Colonic mucosa (tissue), 4 donors: ENCODE measurements at regions not wholly inside any gene's neighbourhood (a gene's known extent, or its start where the extent isn't known, plus 50 kb on each side); places are given as distances from the start of the nearest gene placed in this dataset.

Experiments
- DNase-seq: peaks from one replicate; pipeline ENCODE4 v3.0.0-alpha.2; 2020
- H3K27ac ChIP-seq: fragments of 200-600 bp; one replicate; pipeline ENCODE4 v1.8.0; 2021
- H3K27me3 ChIP-seq: fragments of 200-600 bp; one replicate; pipeline ENCODE4 v1.8.0; 2021
- H3K36me3 ChIP-seq: fragments of 200-600 bp; one replicate; pipeline ENCODE4 v1.8.0; 2021
- H3K4me1 ChIP-seq: fragments of 200-600 bp; one replicate; pipeline ENCODE4 v1.8.0; 2021; ENCODE audit warnings: mild to moderate bottlenecking
- H3K4me3 ChIP-seq: fragments of 200-600 bp; one replicate; pipeline ENCODE4 v1.8.0; 2021
- H3K9ac ChIP-seq, 2 donors: one replicate each; pipeline ENCODE4 v1.7.0; 2013; ENCODE audit warnings: control low read depth in 2 of 2, low read depth in 2 of 2, low read length in 2 of 2
- H3K9me3 ChIP-seq: fragments of 200-600 bp; one replicate; pipeline ENCODE4 v1.8.0; 2021
- CTCF ChIP-seq: fragments of 200-600 bp; IDR thresholded peaks from one replicate; pipeline ENCODE4 v1.8.0; 2022; ENCODE audit warnings: antibody characterized with exemption, mild to moderate bottlenecking
- intact Hi-C: fragments of 100-400 bp; cut with DNase I; formaldehyde crosslinking; loops from one replicate; pipeline ENCODE4 v1.14.1; 2022
- donor health status: healthy.
- donor health status: DM: no; HTN: no; CAD: no.
- donor health status: DM: no; HTN: no; CAD: no.

- TF ChIP-seq CTCF = no peak
- Histone ChIP-seq H3K9ac (no peak overlapping the region), H3K9me3 (no peaks in the 10 kb centered on the region), H3K36me3 (no peaks in the 10 kb centered on the region), H3K4me1 (no peaks in the 10 kb centered on the region), H3K27me3 (no peaks in the 10 kb centered on the region), H3K27ac (no peak overlapping the region), H3K4me3 (no peak overlapping the region)
- no peak for DNase-seq
- intact Hi-C loops = no loop called here
Observed at GRCh38 chr2:192585418-192585817, 390.7 kb upstream of the TMEFF2 start.

GRCh38 chr2:192584976-192585375 is 390.2 kb upstream of the TMEFF2 start:
- intact Hi-C loops = no loop called here
- no peak for DNase-seq
- Histone ChIP-seq H3K36me3 (no peaks in the 10 kb centered on the region), H3K27ac (no peak overlapping the region), H3K9me3 (no peaks in the 10 kb centered on the region), H3K27me3 (no peaks in the 10 kb centered on the region), H3K4me3 (no peak overlapping the region), H3K9ac (no peak overlapping the region), H3K4me1 (no peaks in the 10 kb centered on the region)
- no peak for TF ChIP-seq CTCF

GRCh38 chr2:192579965-192580700 is 385.4 kb upstream of the TMEFF2 start:
- no peak for TF ChIP-seq CTCF
- Histone ChIP-seq H3K9me3 (no peaks in the 10 kb centered on the region), H3K9ac (no peak overlapping the region), H3K36me3 (no peaks in the 10 kb centered on the region), H3K27ac (no peak overlapping the region), H3K4me3 (no peak overlapping the region), H3K4me1 (no peaks in the 10 kb centered on the region), H3K27me3 (no peaks in the 10 kb centered on the region)
- intact Hi-C loops = no loop called here
- no peak for DNase-seq

GRCh38 chr2:192578780-192579179 is 384.0 kb upstream of the TMEFF2 start:
- H3K36me3 ChIP-seq = no peaks in the 10 kb centered on the region
- no peak for TF ChIP-seq CTCF
- intact Hi-C loops = no loop called here

GRCh38 chr2:192577706-192578105 is 383.0 kb upstream of the TMEFF2 start:
- no peaks in the 10 kb centered on the region for H3K27me3 ChIP-seq
- DNase-seq = no peak
- no peak overlapping the region for H3K27ac ChIP-seq
- H3K36me3 ChIP-seq = no peaks in the 10 kb centered on the region
- H3K4me1 ChIP-seq = no peaks in the 10 kb centered on the region
- H3K4me3 ChIP-seq = no peak overlapping the region
- no peak overlapping the region for H3K9ac ChIP-seq
- TF ChIP-seq CTCF = no peak
- intact Hi-C loops = no loop called here
- no peaks in the 10 kb centered on the region for H3K9me3 ChIP-seq

More at GRCh38 chr2:192578780-192579179, 384.0 kb upstream of the TMEFF2 start:
- Histone ChIP-seq H3K27me3 (no peaks in the 10 kb centered on the region), H3K4me1 (no peaks in the 10 kb centered on the region), H3K9ac (no peak overlapping the region), H3K4me3 (no peak overlapping the region), H3K27ac (no peak overlapping the region), H3K9me3 (no peaks in the 10 kb centered on the region)
- no peak for DNase-seq
